GM12864 (cell line): ENCODE measurements at regions not wholly inside any gene's neighbourhood (a gene's known extent, or its start where the extent isn't known, plus 50 kb on each side); places are given as distances from the start of the nearest gene placed in this dataset.
"Not testable (repeated sequence)": the region's sequence is repeated elsewhere in the genome, so short reads cannot be mapped to it uniquely, and the experiment has no call there.

ENCODE experiments used
- DNase-seq: peaks from one replicate; pipeline ENCODE4 v3.0.0-alpha.2; 2011; ENCODE audit warnings: low read depth
- H3K4me3 ChIP-seq: 2 replicates; pipeline ENCODE4 v1.5.1; 2011; ENCODE audit warnings: mild to moderate bottlenecking, low read depth, low read length, control low read depth
- TF ChIP-seq, protein P1 (sequence below): IDR thresholded peaks from 2 replicates; pipeline ENCODE4 v1.5.1; 2011; ENCODE audit warnings: low read depth, mild to moderate bottlenecking, moderate library complexity, low read length, control low read depth, inconsistent platforms; ENCODE audit errors: missing control alignments

- no peak for DNase-seq
- TF ChIP-seq, protein P1, sequence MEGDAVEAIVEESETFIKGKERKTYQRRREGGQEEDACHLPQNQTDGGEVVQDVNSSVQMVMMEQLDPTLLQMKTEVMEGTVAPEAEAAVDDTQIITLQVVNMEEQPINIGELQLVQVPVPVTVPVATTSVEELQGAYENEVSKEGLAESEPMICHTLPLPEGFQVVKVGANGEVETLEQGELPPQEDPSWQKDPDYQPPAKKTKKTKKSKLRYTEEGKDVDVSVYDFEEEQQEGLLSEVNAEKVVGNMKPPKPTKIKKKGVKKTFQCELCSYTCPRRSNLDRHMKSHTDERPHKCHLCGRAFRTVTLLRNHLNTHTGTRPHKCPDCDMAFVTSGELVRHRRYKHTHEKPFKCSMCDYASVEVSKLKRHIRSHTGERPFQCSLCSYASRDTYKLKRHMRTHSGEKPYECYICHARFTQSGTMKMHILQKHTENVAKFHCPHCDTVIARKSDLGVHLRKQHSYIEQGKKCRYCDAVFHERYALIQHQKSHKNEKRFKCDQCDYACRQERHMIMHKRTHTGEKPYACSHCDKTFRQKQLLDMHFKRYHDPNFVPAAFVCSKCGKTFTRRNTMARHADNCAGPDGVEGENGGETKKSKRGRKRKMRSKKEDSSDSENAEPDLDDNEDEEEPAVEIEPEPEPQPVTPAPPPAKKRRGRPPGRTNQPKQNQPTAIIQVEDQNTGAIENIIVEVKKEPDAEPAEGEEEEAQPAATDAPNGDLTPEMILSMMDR: no peak
- H3K4me3 ChIP-seq: no peak overlapping the region
Observed at GRCh38 chr13:22944378-22944777, 236.4 kb upstream of the SGCG start.

GRCh38 chr13:22945321-22946226, 235.2 kb upstream of the SGCG start:
- H3K4me3 ChIP-seq: no peak overlapping the region
- TF ChIP-seq, protein P1: no peak
- no peak for DNase-seq

GRCh38 chr13:22948421-22948820, 232.4 kb upstream of the SGCG start:
- DNase-seq: no peak

GRCh38 chr13:22952018-22952417, 228.8 kb upstream of the SGCG start:
- H3K4me3 ChIP-seq, DNase-seq: not testable (repeated sequence)

More at GRCh38 chr13:22948421-22948820, 232.4 kb upstream of the SGCG start:
- TF ChIP-seq, protein P1: no peak
- no peak overlapping the region for H3K4me3 ChIP-seq

DNA sequence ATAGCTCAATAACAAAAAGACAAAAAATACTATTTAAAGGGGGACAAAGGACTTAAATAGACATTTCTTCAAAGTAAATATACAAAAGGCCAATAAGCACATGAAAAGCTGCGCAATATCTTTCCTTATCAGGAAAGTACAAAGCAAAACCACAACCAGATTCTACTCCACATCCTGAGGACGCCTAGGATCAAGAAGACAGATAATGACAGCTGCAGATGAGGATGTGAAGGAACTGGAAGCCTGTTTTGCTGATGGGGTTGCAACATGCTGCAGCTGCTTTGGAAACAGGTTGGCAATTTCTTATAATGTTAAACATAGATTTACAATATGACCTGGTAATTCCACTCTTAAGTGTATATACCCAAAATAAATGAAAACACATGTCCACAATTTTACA, 225.6 kb upstream of the SGCG start:
- DNase-seq: not testable (repeated sequence)

DNA sequence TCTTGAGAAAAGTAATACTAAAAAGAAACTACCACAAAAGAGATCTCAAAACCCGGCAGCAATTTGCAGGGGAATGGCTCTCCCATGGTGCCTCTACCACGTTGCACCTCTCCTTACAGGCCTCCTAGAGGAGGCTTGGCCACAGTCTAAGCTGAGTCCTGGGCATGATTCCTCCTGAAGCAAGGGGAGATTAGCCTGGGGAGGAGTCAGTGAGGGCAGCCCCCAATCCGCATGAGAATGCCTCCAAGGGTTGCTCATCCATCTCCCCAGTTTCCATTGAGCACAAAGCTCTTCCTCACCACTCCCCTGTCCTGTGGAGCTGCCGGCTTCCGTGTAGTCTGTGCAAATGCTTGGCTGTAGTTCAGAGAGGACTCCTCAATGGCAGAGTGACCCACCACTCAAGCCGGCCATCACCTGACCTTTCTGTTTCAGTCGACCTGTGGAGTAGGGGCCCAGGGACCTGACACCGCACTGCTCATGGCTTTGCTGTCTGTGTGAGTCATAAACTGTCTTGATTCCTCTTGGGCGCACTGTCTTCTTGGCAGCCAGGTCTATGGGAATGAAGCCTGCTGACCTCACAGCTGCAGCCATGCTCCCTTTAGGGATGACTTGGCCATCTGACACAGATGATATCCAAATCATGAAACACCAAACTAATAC, 224.2 kb upstream of the SGCG start:
- not testable (repeated sequence) for DNase-seq, H3K4me3 ChIP-seq

More for the DNA sequence above, 225.6 kb upstream of the SGCG start:
- not testable (repeated sequence) for H3K4me3 ChIP-seq

GRCh38 chr13:22959859-22960258, 220.9 kb upstream of the SGCG start:
- not testable (repeated sequence) for DNase-seq

GRCh38 chr13:22960827-22961226, 220.0 kb upstream of the SGCG start:
- no peak for DNase-seq

More at GRCh38 chr13:22959859-22960258, 220.9 kb upstream of the SGCG start:
- H3K4me3 ChIP-seq: not testable (repeated sequence)

GRCh38 chr13:22961342-22961741, 219.4 kb upstream of the SGCG start:
- not testable (repeated sequence) for DNase-seq, H3K4me3 ChIP-seq

More at GRCh38 chr13:22960827-22961226, 220.0 kb upstream of the SGCG start:
- H3K4me3 ChIP-seq: no peak overlapping the region
- TF ChIP-seq, protein P1: no peak
